ENCODE measurements at regions not wholly inside any gene's neighbourhood (a gene's known extent, or its start where the extent isn't known, plus 50 kb on each side); places are given as distances from the start of the nearest gene placed in this dataset.

DNA sequence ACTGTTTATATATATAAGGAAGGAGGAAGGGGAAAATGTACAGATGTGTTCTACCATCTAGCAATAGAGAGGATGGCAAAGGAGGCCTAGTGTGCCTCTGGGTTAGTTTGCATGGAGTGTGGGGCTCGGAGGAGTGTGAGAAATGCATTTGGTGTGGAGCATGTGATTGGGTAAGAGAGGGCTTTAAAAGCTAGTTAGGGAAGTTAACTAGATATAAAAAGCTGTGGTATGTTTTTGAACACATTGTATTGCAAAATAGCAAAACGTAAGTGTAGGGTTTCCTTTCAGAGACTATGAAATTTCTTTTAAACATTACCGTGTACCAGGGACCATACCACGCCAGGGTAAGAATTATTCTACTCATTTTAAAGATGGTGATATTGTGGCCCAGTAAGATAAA is 53.3 kb upstream of the STXBP6 start:
- Histone ChIP-seq H3K27me3 (no peaks in the 10 kb centered on the region), H3K4me1 (no peaks in the 10 kb centered on the region), H3K9me3 (no peaks in the 10 kb centered on the region), H3K4me3 (no peak overlapping the region), H3K27ac (no peak overlapping the region), H3K36me3 (no peaks in the 10 kb centered on the region)
- WGBS, 2 donors = 78 to 83% methylated on average over 4 of the region's 4 CpGs
- TF ChIP-seq, protein P1, sequence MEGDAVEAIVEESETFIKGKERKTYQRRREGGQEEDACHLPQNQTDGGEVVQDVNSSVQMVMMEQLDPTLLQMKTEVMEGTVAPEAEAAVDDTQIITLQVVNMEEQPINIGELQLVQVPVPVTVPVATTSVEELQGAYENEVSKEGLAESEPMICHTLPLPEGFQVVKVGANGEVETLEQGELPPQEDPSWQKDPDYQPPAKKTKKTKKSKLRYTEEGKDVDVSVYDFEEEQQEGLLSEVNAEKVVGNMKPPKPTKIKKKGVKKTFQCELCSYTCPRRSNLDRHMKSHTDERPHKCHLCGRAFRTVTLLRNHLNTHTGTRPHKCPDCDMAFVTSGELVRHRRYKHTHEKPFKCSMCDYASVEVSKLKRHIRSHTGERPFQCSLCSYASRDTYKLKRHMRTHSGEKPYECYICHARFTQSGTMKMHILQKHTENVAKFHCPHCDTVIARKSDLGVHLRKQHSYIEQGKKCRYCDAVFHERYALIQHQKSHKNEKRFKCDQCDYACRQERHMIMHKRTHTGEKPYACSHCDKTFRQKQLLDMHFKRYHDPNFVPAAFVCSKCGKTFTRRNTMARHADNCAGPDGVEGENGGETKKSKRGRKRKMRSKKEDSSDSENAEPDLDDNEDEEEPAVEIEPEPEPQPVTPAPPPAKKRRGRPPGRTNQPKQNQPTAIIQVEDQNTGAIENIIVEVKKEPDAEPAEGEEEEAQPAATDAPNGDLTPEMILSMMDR (IDR thresholded peaks at IDR 0.05) = no peak
- TF ChIP-seq POLR2A (IDR thresholded peaks at IDR 0.05) = no peak
- intact Hi-C loops (cut with DNase I) = no loop called here
- no peak for DNase-seq

DNA sequence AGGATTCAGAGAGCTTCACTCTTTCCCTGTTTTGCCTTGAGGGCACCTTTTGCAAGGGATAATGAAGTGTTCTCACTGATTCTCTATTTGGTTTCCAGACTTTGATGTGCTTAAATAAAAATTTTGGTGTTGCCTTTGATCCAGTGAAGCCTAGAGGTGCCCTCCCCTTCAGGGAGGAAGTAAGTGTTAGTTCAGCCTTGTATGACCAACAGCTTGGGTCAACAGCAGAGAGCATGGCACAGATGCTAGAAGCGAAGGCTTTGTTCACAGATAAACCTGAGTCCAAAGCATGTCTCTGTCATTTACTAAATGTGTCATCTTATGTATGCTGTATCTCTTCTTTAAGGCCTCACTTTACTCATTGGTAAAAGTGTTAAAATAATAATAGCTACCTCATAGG is 52.8 kb upstream of the STXBP6 start:
- DNase-seq = no peak
- H3K27ac ChIP-seq = no peak overlapping the region
- WGBS, 2 donors = 70 to 79% methylated on average over 1 of the region's 1 CpG
- no peak overlapping the region for H3K4me3 ChIP-seq
- no peaks in the 10 kb centered on the region for H3K27me3 ChIP-seq
- no peaks in the 10 kb centered on the region for H3K4me1 ChIP-seq
- TF ChIP-seq, protein P1 (IDR thresholded peaks at IDR 0.05) = no peak
- no peak for TF ChIP-seq POLR2A (IDR thresholded peaks at IDR 0.05)
- H3K9me3 ChIP-seq = no peaks in the 10 kb centered on the region
- no peaks in the 10 kb centered on the region for H3K36me3 ChIP-seq
- intact Hi-C loops (cut with DNase I) = no loop called here

DNA sequence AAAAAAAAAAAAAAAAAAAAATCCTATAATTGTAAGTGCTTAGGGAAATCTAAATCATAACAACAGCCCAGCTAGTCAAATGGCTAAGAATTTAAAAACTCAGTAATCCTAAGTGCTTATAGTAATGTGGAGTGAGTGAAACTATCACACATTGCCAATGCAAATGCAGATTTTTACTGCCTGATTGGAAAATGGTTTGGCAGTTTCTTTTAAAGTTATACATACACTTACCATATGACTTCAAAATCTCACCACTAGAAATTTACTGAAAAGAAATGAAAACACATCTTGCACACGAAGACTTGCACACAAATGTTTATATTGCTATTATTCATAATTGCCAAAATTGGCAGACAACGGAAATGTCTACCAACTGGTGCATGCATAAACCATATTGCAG is 51.3 kb upstream of the STXBP6 start:
- H3K27ac ChIP-seq = no peak overlapping the region
- no peaks in the 10 kb centered on the region for H3K27me3 ChIP-seq
- 48 to 78% methylated on average over 2 of the region's 2 CpGs for WGBS, 2 donors
- no peak for DNase-seq
- no peaks in the 10 kb centered on the region for H3K36me3 ChIP-seq
- intact Hi-C loops (cut with DNase I) = no loop called here
- no peaks in the 10 kb centered on the region for H3K4me1 ChIP-seq
- no peak overlapping the region for H3K4me3 ChIP-seq
- TF ChIP-seq POLR2A (IDR thresholded peaks at IDR 0.05) = no peak
- TF ChIP-seq, protein P1 (IDR thresholded peaks at IDR 0.05) = no peak
- H3K9me3 ChIP-seq = no peaks in the 10 kb centered on the region

Small RNAs in the stretch of these regions (small RNA-seq; reads per million reads assigned to genes)
- gene HMGN2P6 = 0 reads per million in 4 donors
